GM12892 (cell line): ENCODE measurements at regions not wholly inside any gene's neighbourhood (a gene's known extent, or its start where the extent isn't known, plus 50 kb on each side); places are given as distances from the start of the nearest gene placed in this dataset.

ENCODE experiments used
- POLR2A ChIP-seq: IDR thresholded peaks from 2 replicates; pipeline ENCODE4 v1.6.1; 2011; ENCODE audit warnings: low read depth, low read length, control low read depth
- POLR2AphosphoS5 ChIP-seq: IDR thresholded peaks from 2 replicates; pipeline ENCODE4 v1.6.1; 2011; ENCODE audit warnings: low read depth, low read length, control low read depth
- TAF1 ChIP-seq: IDR thresholded peaks from 2 replicates; pipeline ENCODE4 v1.6.1; 2011; ENCODE audit warnings: low read depth, mild to moderate bottlenecking, control low read depth, low read length, borderline replicate concordance

DNA sequence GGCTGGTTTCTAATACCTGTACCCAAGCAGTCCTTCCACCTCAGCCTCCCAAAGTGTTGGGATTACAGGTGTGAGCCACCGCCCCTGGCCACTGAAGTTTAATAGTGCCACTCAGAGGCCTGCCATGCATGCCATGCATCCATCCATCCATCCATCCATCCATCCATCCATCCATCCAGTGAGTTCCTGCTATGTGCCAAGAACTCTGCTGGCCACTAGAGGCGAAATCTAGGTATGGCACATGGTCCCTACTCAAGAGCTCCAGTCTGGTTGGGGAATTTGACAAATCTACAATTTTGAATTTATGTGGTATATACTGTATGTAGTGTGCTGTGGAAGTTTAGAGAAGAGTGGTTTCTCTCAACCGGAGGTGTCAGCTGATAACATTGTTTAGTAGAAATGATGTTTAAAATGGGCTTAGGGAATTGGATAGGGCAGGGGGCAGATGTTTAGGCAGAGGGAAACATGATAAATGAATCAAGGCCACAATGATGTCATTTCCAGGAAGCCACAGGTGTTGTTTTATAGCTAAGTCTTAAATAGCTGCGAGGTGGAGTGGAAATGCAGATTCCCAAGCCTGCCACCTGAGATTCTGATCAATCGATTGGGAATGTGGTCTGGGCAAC lies 384.4 kb upstream of the C2CD4B start:
- TF ChIP-seq POLR2A (no peak), TAF1 (no peak), POLR2AphosphoS5 (no peak)
